OCI-LY7 (cell line): ENCODE measurements at regions not wholly inside any gene's neighbourhood (a gene's known extent, or its start where the extent isn't known, plus 50 kb on each side); places are given as distances from the start of the nearest gene placed in this dataset.

ENCODE experiments used
- EZH2phosphoT487 ChIP-seq: fragments of 200-600 bp; sonication (generic); IDR thresholded peaks from 2 replicates; pipeline ENCODE4 v1.6.1; 2018; ENCODE audit warnings: low read depth, borderline replicate concordance, mild to moderate bottlenecking, mixed run types, antibody characterized with exemption, low read length, moderate library complexity, mixed read lengths
- TF ChIP-seq, protein P1 (sequence below): fragments of 200-600 bp; sonication (generic); conservative IDR thresholded peaks from 2 replicates; pipeline ENCODE4 v1.5.1; 2014; ENCODE audit warnings: mild to moderate bottlenecking, antibody characterized with exemption, low read length, moderate library complexity, mixed read lengths

DNA sequence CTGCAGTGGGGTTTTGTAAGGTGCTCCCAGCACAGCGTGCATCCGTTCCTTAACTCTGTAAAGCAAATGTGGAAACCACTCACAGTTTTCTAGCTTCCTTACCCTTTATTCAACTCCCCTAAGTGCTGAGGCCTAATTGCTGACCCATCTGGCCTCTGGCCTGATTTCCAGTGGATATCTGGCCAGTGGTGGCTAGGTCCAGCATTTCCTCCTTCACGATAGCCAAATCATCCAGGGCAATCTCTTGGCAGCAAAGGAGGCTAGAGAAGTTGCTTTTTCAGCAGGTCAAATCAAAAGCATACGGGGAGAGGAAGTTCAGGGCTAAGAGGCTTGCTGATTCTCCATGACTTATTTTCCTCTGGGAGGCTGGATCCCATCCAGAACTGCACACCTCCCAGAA is 286.3 kb upstream of the VLDLR start:
- TF ChIP-seq, protein P1, sequence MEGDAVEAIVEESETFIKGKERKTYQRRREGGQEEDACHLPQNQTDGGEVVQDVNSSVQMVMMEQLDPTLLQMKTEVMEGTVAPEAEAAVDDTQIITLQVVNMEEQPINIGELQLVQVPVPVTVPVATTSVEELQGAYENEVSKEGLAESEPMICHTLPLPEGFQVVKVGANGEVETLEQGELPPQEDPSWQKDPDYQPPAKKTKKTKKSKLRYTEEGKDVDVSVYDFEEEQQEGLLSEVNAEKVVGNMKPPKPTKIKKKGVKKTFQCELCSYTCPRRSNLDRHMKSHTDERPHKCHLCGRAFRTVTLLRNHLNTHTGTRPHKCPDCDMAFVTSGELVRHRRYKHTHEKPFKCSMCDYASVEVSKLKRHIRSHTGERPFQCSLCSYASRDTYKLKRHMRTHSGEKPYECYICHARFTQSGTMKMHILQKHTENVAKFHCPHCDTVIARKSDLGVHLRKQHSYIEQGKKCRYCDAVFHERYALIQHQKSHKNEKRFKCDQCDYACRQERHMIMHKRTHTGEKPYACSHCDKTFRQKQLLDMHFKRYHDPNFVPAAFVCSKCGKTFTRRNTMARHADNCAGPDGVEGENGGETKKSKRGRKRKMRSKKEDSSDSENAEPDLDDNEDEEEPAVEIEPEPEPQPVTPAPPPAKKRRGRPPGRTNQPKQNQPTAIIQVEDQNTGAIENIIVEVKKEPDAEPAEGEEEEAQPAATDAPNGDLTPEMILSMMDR: no peak
- no peak for TF ChIP-seq EZH2phosphoT487
